ENCODE measurements at regions not wholly inside any gene's neighbourhood (a gene's known extent, or its start where the extent isn't known, plus 50 kb on each side); places are given as distances from the start of the nearest gene placed in this dataset.
A peak's percentile ranks its signal among the peaks of the same experiment; 100 is the strongest.
"Not testable (repeated sequence)": the region's sequence is repeated elsewhere in the genome, so short reads cannot be mapped to it uniquely, and the experiment has no call there.

GRCh38 chr4:137360761-137361160 lies 171.5 kb downstream of the PCDH18 start:
- WGBS, 5 donors = 50 to 63% (median 54%) methylated on average over 1 of the region's 1 CpG
- Histone ChIP-seq H3K27me3 (no peaks in the 10 kb centered on the region), H3K27ac (no peak overlapping the region), H3K4me3 (no peak overlapping the region), H3K4me1 (peaks cover 0 to 8% (median 0%) of the 10 kb centered on the region in 4 donors), H3K36me3 (no peaks in the 10 kb centered on the region), H3K9me3 (peaks cover 0 to 3% (median 0%) of the 10 kb centered on the region in 4 donors)
- DNase-seq = no peak
- TF ChIP-seq POLR2AphosphoS5 (IDR thresholded peaks at IDR 0.05) (no peak), POLR2A (IDR thresholded peaks at IDR 0.05) (no peak), EP300 (IDR thresholded peaks at IDR 0.05) (no peak), CTCF (IDR thresholded peaks at IDR 0.05) (no peak)
- intact Hi-C loops (cut with DNase I; ENCODE audit: low total_unique reads) = no loop called here

- TF ChIP-seq POLR2AphosphoS5 (IDR thresholded peaks at IDR 0.05) (no peak), CTCF (IDR thresholded peaks at IDR 0.05) (no peak), POLR2A (IDR thresholded peaks at IDR 0.05) (no peak), EP300 (IDR thresholded peaks at IDR 0.05) (no peak)
- Histone ChIP-seq H3K4me1 (peaks cover 0 to 8% (median 0%) of the 10 kb centered on the region in 4 donors), H3K27me3 (no peaks in the 10 kb centered on the region), H3K4me3 (no peak overlapping the region), H3K36me3 (no peaks in the 10 kb centered on the region), H3K9me3 (peaks cover 0 to 8% (median 0%) of the 10 kb centered on the region in 4 donors), H3K27ac (no peak overlapping the region)
- intact Hi-C loops (cut with DNase I; ENCODE audit: low total_unique reads) = no loop called here
- peak in 1 of 2 donors; percentile 34 for DNase-seq
- 16 to 36% (median 29%) methylated on average over 2 of the region's 2 CpGs for WGBS, 5 donors
Measured at GRCh38 chr4:137359691-137360315, 172.5 kb downstream of the PCDH18 start.

DNA sequence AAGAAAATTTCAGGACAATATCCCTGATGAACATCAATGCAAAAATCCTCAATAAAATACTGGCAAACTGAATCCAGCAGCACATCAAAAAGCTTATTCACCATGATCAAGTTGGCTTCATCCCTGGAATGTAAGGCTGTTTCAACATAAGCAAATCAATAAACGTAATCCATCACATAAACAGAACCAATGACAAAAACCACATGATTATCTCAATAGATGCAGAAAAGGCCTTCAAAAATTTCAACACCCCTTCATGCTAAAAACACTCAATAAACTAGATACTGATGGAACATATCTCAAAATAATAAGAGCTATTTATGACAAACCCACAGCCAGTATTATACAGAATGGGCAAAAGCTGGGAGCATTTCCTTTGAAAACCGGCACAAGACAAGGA lies 177.7 kb downstream of the PCDH18 start:
- H3K36me3 ChIP-seq; H3K4me3 ChIP-seq; H3K27me3 ChIP-seq; DNase-seq; H3K4me1 ChIP-seq; H3K27ac ChIP-seq; intact Hi-C loops (cut with DNase I; ENCODE audit: low total_unique reads): not testable (repeated sequence)
- peaks cover 0 to 39% (median 0%) of the 10 kb centered on the region in 4 donors for H3K9me3 ChIP-seq
- WGBS, 5 donors = 76 to 83% (median 82%) methylated on average over 2 of the region's 2 CpGs

- no peaks in the 10 kb centered on the region for H3K4me1 ChIP-seq
- H3K9me3 ChIP-seq = peaks cover 0 to 12% (median 0%) of the 10 kb centered on the region in 4 donors
- no peaks in the 10 kb centered on the region for H3K27me3 ChIP-seq
- no peak overlapping the region for H3K27ac ChIP-seq
- 27 to 64% (median 44%) methylated on average over 2 of the region's 2 CpGs for WGBS, 5 donors
- TF ChIP-seq POLR2A (IDR thresholded peaks at IDR 0.05) (no peak), POLR2AphosphoS5 (IDR thresholded peaks at IDR 0.05) (no peak), EP300 (IDR thresholded peaks at IDR 0.05) (no peak), CTCF (IDR thresholded peaks at IDR 0.05) (no peak)
- DNase-seq = no peak
- intact Hi-C loops (cut with DNase I; ENCODE audit: low total_unique reads) = no loop called here
- no peak overlapping the region for H3K4me3 ChIP-seq
- H3K36me3 ChIP-seq = no peaks in the 10 kb centered on the region
Measured at GRCh38 chr4:137347371-137347770, 184.9 kb downstream of the PCDH18 start.

DNA sequence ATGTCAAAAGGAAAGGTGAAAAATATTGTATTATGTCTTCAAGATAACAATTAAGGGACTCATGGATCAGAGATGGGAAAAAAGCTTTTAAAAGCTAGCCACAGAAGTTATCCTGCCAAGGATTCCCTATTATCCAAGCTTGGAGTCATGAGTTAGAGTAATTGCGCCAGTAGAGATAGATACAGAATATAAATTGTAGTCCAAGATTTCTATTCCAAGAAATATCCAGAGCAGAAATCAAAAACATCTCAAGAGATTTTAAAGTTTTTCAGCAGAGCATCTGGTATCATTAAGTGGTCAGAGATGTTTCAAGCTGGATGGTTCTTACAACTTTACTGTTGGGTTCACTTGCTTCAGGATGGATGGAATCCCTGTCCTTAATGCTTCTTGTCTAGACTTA lies 186.7 kb downstream of the PCDH18 start:
- no peak for TF ChIP-seq POLR2A (IDR thresholded peaks at IDR 0.05)
- TF ChIP-seq EP300 (IDR thresholded peaks at IDR 0.05) = no peak
- no peak for TF ChIP-seq POLR2AphosphoS5 (IDR thresholded peaks at IDR 0.05)
- no peak for TF ChIP-seq CTCF (IDR thresholded peaks at IDR 0.05)
- Histone ChIP-seq H3K27ac (no peak overlapping the region), H3K27me3 (no peaks in the 10 kb centered on the region), H3K36me3 (no peaks in the 10 kb centered on the region), H3K4me1 (no peaks in the 10 kb centered on the region), H3K9me3 (no peaks in the 10 kb centered on the region), H3K4me3 (no peak overlapping the region)
- WGBS, 5 donors = 79 to 95% (median 88%) methylated on average over 1 of the region's 1 CpG
- DNase-seq = peak in 1 of 2 donors; percentile 16
- intact Hi-C loops (cut with DNase I; ENCODE audit: low total_unique reads) = no loop called here

Data from stomach (tissue), 8 donors.